ENCODE measurements at regions not wholly inside any gene's neighbourhood (a gene's known extent, or its start where the extent isn't known, plus 50 kb on each side); places are given as distances from the start of the nearest gene placed in this dataset.
"Not testable (repeated sequence)": the region's sequence is repeated elsewhere in the genome, so short reads cannot be mapped to it uniquely, and the experiment has no call there.

- H3K27ac Mint-ChIP-seq, result no peak overlapping the region
- WGBS, 2 experiments (ENCODE audit: insufficient coverage in 1 of 2, insufficient read length in 1 of 2), result 88% methylated on average over 10 of the region's 10 CpGs; no CpG with 5 or more reads in 1 of the 2 experiments
- peaks cover 4% of the 10 kb centered on the region for H3K4me1 Mint-ChIP-seq
These were observed 77.9 kb upstream of the AADAT start for GRCh38 chr4:170167678-170168077.

GRCh38 chr4:170166193-170166592 is 76.4 kb upstream of the AADAT start:
- not testable (repeated sequence) for DNase-seq; H3K27me3 ChIP-seq (ENCODE audit: control insufficient read depth, insufficient read depth, low read length, poor library complexity, severe bottlenecking); H3K4me3 Mint-ChIP-seq; H3K27ac ChIP-seq (ENCODE audit: low read depth, low read length); H3K27ac Mint-ChIP-seq; H3K4me1 Mint-ChIP-seq; H3K27me3 Mint-ChIP-seq (ENCODE audit: insufficient read depth); H3K4me3 ChIP-seq (ENCODE audit: low read length); H3K9ac ChIP-seq (ENCODE audit: extremely low read depth, low read length, poor library complexity, severe bottlenecking); H3K36me3 Mint-ChIP-seq (ENCODE audit: low read depth); H3K4me1 ChIP-seq (ENCODE audit: control insufficient read depth, insufficient read depth, low read length)
- H3K9me3 Mint-ChIP-seq, result peaks cover 32% of the 10 kb centered on the region
- H3K9me3 ChIP-seq (ENCODE audit: control insufficient read depth, low read length), result peaks cover 26% of the 10 kb centered on the region
- peaks cover 12% of the 10 kb centered on the region for H3K36me3 ChIP-seq (ENCODE audit: control insufficient read depth, insufficient read depth, low read length)
- WGBS, 2 experiments (ENCODE audit: insufficient coverage in 1 of 2, insufficient read length in 1 of 2), result 95% methylated on average over 16 of the region's 26 CpGs; no CpG with 5 or more reads in 1 of the 2 experiments

More at GRCh38 chr4:170167678-170168077, 77.9 kb upstream of the AADAT start:
- no peaks in the 10 kb centered on the region for H3K27me3 Mint-ChIP-seq (ENCODE audit: insufficient read depth)
- Histone ChIP-seq H3K36me3 (ENCODE audit: control insufficient read depth, insufficient read depth, low read length) (peaks cover 10% of the 10 kb centered on the region), H3K9me3 (ENCODE audit: control insufficient read depth, low read length) (peaks cover 31% of the 10 kb centered on the region), H3K4me1 (ENCODE audit: control insufficient read depth, insufficient read depth, low read length) (no peaks in the 10 kb centered on the region), H3K27ac (ENCODE audit: low read depth, low read length) (no peak overlapping the region), H3K27me3 (ENCODE audit: control insufficient read depth, insufficient read depth, low read length, poor library complexity, severe bottlenecking) (no peaks in the 10 kb centered on the region), H3K9ac (ENCODE audit: extremely low read depth, low read length, poor library complexity, severe bottlenecking) (no peak overlapping the region), H3K4me3 (ENCODE audit: low read length) (no peak overlapping the region)
- peaks cover 1% of the 10 kb centered on the region for H3K36me3 Mint-ChIP-seq (ENCODE audit: low read depth)
- no peak for DNase-seq
- H3K9me3 Mint-ChIP-seq, result peaks cover 38% of the 10 kb centered on the region
- TF ChIP-seq, protein P1, sequence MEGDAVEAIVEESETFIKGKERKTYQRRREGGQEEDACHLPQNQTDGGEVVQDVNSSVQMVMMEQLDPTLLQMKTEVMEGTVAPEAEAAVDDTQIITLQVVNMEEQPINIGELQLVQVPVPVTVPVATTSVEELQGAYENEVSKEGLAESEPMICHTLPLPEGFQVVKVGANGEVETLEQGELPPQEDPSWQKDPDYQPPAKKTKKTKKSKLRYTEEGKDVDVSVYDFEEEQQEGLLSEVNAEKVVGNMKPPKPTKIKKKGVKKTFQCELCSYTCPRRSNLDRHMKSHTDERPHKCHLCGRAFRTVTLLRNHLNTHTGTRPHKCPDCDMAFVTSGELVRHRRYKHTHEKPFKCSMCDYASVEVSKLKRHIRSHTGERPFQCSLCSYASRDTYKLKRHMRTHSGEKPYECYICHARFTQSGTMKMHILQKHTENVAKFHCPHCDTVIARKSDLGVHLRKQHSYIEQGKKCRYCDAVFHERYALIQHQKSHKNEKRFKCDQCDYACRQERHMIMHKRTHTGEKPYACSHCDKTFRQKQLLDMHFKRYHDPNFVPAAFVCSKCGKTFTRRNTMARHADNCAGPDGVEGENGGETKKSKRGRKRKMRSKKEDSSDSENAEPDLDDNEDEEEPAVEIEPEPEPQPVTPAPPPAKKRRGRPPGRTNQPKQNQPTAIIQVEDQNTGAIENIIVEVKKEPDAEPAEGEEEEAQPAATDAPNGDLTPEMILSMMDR (conservative IDR thresholded peaks at IDR 0.05), result no peak
- no peak overlapping the region for H3K4me3 Mint-ChIP-seq

DNA sequence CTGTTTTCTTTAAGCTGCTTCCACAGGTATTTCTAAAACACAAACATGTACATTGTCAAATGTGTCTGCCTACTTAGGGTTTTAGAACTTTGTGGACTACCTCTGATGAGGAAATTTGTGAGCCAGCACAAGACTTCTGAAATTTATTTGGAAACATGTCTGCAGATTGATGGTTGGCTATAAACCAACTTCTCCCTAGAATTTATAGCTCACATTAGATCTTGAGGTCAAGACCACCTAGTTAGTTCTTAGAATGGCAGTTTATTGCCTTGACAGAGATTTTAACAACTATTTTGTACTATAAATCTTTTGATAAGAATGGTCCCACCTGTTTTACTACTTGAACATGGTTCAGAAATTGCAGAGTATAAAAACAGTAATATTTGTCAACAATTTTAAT is 72.7 kb upstream of the AADAT start:
- peaks cover 12% of the 10 kb centered on the region for H3K36me3 ChIP-seq (ENCODE audit: control insufficient read depth, insufficient read depth, low read length)
- no peak overlapping the region for H3K27ac Mint-ChIP-seq
- H3K4me3 Mint-ChIP-seq, result no peak overlapping the region

DNA sequence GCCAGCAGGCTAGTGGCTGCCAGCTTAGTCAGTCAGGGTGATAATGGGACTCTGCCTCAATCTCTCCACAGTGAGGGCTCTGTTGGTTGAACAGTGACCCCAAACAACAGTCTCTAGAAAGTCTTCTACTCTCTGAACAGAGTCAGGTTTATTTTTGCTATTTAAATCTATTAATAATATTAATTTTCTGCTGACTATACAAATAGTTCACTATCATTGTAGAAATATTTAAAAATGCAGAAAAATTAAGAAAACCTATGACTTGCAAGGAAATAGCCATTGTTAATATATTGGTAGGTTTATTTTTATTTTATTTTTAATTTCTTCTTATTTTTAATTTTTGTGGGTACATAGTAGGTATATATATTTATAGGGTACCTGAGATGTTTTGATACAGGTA is 67.9 kb upstream of the AADAT start:
- Mint-ChIP-seq H3K27ac (no peak overlapping the region), H3K9me3 (peaks cover 24% of the 10 kb centered on the region), H3K36me3 (ENCODE audit: low read depth) (peaks cover 4% of the 10 kb centered on the region), H3K27me3 (ENCODE audit: insufficient read depth) (no peaks in the 10 kb centered on the region), H3K4me3 (no peak overlapping the region), H3K4me1 (peaks cover 11% of the 10 kb centered on the region)
- Histone ChIP-seq H3K9me3 (ENCODE audit: control insufficient read depth, low read length) (peaks cover 34% of the 10 kb centered on the region), H3K9ac (ENCODE audit: extremely low read depth, low read length, poor library complexity, severe bottlenecking) (no peak overlapping the region), H3K27me3 (ENCODE audit: control insufficient read depth, insufficient read depth, low read length, poor library complexity, severe bottlenecking) (no peaks in the 10 kb centered on the region), H3K4me3 (ENCODE audit: low read length) (no peak overlapping the region), H3K36me3 (ENCODE audit: control insufficient read depth, insufficient read depth, low read length) (peaks cover 2% of the 10 kb centered on the region), H3K4me1 (ENCODE audit: control insufficient read depth, insufficient read depth, low read length) (no peaks in the 10 kb centered on the region), H3K27ac (ENCODE audit: low read depth, low read length) (no peak overlapping the region)
- DNase-seq, result no peak
- TF ChIP-seq, protein P1 (conservative IDR thresholded peaks at IDR 0.05), result no peak

More for the DNA sequence above, 72.7 kb upstream of the AADAT start:
- no peaks in the 10 kb centered on the region for H3K4me1 Mint-ChIP-seq
- Histone ChIP-seq H3K27ac (ENCODE audit: low read depth, low read length) (no peak overlapping the region), H3K27me3 (ENCODE audit: control insufficient read depth, insufficient read depth, low read length, poor library complexity, severe bottlenecking) (no peaks in the 10 kb centered on the region), H3K4me3 (ENCODE audit: low read length) (no peak overlapping the region), H3K4me1 (ENCODE audit: control insufficient read depth, insufficient read depth, low read length) (no peaks in the 10 kb centered on the region), H3K9me3 (ENCODE audit: control insufficient read depth, low read length) (peaks cover 44% of the 10 kb centered on the region), H3K9ac (ENCODE audit: extremely low read depth, low read length, poor library complexity, severe bottlenecking) (no peak overlapping the region)
- H3K27me3 Mint-ChIP-seq (ENCODE audit: insufficient read depth), result no peaks in the 10 kb centered on the region
- H3K9me3 Mint-ChIP-seq, result peaks cover 34% of the 10 kb centered on the region
- no peak for DNase-seq
- TF ChIP-seq, protein P1 (conservative IDR thresholded peaks at IDR 0.05), result no peak
- H3K36me3 Mint-ChIP-seq (ENCODE audit: low read depth), result peaks cover 5% of the 10 kb centered on the region
